Activated CD8-positive, alpha-beta memory T cell treated with anti-CD3 and anti-CD28 coated beads, Interleukin-2, amount 10 ng/mL, durations not matched to agents 7 days and 5 days (primary cell): ENCODE measurements at regions not wholly inside any gene's neighbourhood (a gene's known extent, or its start where the extent isn't known, plus 50 kb on each side); places are given as distances from the start of the nearest gene placed in this dataset.

ENCODE experiments used
- ATAC-seq: fragments of 150-1000 bp; cut with Tn5 transposase; one replicate; pipeline ENCODE4 v1.10.0; 2021; ENCODE audit warnings: moderate library complexity
- CTCF ChIA-PET: fragments of 350-600 bp; sonication (Branson Sonifier 250); formaldehyde crosslinking; loops from one replicate; lab custom pipeline; 2021; ENCODE audit warnings: antibody characterized with exemption; lab: Charles Lee
- DNase-seq: peaks from one replicate; pipeline ENCODE4 v3.0.0-alpha.2; 2020
- H3K27ac Mint-ChIP-seq: one replicate; pipeline ENCODE4 v1.8.0; 2021; ENCODE audit warnings: mild to moderate bottlenecking, mixed read lengths
- H3K27me3 Mint-ChIP-seq: one replicate; pipeline ENCODE4 v1.8.0; 2021; ENCODE audit warnings: mixed read lengths
- H3K36me3 Mint-ChIP-seq: one replicate; pipeline ENCODE4 v1.8.0; 2021; ENCODE audit warnings: mild to moderate bottlenecking, mixed read lengths
- H3K4me1 Mint-ChIP-seq: one replicate; pipeline ENCODE4 v1.8.0; 2021; ENCODE audit warnings: mixed read lengths
- H3K4me3 Mint-ChIP-seq: one replicate; pipeline ENCODE4 v1.8.0; 2021; ENCODE audit warnings: mild to moderate bottlenecking, moderate library complexity, mixed read lengths
- H3K9me3 Mint-ChIP-seq: one replicate; pipeline ENCODE4 v1.8.0; 2022; ENCODE audit warnings: low read depth, mixed read lengths

- no peak for DNase-seq
- no peaks in the 10 kb centered on the region for H3K4me1 Mint-ChIP-seq
- no peak overlapping the region for H3K27ac Mint-ChIP-seq
- no peak overlapping the region for H3K4me3 Mint-ChIP-seq
- H3K27me3 Mint-ChIP-seq = no peaks in the 10 kb centered on the region
- ATAC-seq = no peak
- CTCF ChIA-PET = no interaction called here
- H3K36me3 Mint-ChIP-seq = no peaks in the 10 kb centered on the region
- H3K9me3 Mint-ChIP-seq = no peaks in the 10 kb centered on the region
These were observed 179.9 kb upstream of the SEMA6A start for GRCh38 chr5:116754556-116754955.

DNA sequence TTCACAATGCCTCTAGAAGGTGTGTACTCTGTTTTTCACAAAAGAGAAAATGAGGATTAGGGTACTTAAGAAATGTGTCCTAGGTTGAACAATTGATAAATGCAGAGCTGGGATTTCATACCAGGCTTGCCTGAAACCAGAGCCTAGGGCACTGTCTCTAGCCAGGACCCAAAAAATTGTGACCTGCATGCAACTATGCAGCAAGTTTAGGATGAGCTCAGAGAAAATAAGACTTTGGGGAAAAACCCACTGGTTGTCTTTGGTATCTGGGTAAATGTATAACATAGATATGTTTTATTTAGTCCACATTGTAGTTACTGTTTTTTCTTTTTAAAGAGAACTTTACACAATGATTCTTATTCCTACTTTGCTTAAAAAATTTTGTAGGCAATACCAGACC lies 177.1 kb upstream of the SEMA6A start:
- CTCF ChIA-PET = no interaction called here
- no peaks in the 10 kb centered on the region for H3K9me3 Mint-ChIP-seq
- H3K27me3 Mint-ChIP-seq = no peaks in the 10 kb centered on the region
- H3K27ac Mint-ChIP-seq = no peak overlapping the region
- H3K36me3 Mint-ChIP-seq = no peaks in the 10 kb centered on the region
- no peaks in the 10 kb centered on the region for H3K4me1 Mint-ChIP-seq
- no peak overlapping the region for H3K4me3 Mint-ChIP-seq
- ATAC-seq (no peak), DNase-seq (no peak)

DNA sequence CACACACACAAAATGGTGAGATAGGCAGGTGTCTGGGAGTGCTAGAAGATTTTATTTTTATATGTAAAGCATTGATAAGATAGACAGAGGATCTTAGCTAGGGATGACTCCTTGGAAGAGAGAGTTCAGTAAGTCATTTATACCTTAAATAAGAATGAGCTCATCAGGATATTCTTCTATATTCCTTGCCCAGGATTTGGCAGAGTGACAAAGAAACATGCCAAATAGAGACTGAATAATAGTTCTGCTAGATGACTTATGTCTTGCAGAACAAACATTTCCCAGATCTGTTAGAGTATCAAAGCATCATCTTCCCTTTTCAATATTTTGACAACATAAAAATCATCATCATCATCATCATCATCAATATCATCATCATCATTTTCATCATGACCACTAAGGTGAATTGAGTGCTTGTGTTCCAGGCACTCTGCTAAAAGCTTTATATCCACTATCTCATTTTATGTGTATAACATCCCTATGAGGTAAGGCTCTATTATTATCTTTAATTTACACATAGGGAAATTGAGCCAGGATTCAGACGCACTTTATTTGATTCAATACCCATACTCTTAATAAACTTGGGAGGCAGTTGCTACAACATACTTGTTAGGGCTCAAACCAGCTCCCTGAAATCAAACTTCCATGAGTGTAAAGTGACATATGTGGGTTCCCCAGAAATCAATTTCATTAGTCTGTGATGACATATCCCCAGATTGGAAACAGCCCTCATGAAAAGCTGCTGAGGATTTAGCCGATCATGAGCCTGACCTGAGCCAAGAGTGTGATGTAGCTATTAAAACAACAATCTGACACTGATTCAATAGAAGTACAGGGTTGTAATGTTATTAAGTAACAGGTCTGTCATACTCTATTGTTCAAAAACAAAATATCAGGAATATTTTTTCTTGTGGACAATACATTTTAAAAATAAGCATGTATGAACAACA lies 176.3 kb upstream of the SEMA6A start:
- no peaks in the 10 kb centered on the region for H3K4me1 Mint-ChIP-seq
- ATAC-seq (no peak), DNase-seq (no peak)
- CTCF ChIA-PET = no interaction called here
- H3K9me3 Mint-ChIP-seq = no peaks in the 10 kb centered on the region
- H3K27me3 Mint-ChIP-seq = no peaks in the 10 kb centered on the region
- no peaks in the 10 kb centered on the region for H3K36me3 Mint-ChIP-seq
- H3K27ac Mint-ChIP-seq = no peak overlapping the region
- no peak overlapping the region for H3K4me3 Mint-ChIP-seq

GRCh38 chr5:116747881-116748280 lies 173.3 kb upstream of the SEMA6A start:
- CTCF ChIA-PET = no interaction called here
- H3K4me3 Mint-ChIP-seq = no peak overlapping the region
- peaks cover 8% of the 10 kb centered on the region for H3K9me3 Mint-ChIP-seq
- no peaks in the 10 kb centered on the region for H3K27me3 Mint-ChIP-seq
- DNase-seq (no peak), ATAC-seq (no peak)
- H3K4me1 Mint-ChIP-seq = no peaks in the 10 kb centered on the region
- H3K36me3 Mint-ChIP-seq = no peaks in the 10 kb centered on the region
- H3K27ac Mint-ChIP-seq = no peak overlapping the region

DNA sequence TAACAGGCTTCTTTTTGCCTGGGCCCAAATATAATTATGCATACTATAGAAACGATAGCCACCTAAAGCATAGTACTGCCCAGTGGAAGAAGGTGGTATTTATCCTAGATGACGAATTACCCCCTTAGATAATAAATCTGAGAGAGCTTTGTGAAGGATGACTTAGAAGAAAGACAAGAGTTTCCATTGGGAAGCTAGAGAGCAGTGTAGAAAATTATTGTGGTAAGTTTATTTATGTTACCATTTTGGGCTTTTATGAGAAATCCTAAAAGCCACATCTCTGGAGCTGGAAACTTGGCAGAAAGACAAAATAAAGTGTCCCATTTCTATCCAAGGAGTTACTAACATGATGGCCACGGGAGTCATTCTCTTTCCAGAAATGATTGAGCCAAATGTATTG lies 172.0 kb upstream of the SEMA6A start:
- Mint-ChIP-seq H3K4me1 (no peaks in the 10 kb centered on the region), H3K4me3 (no peak overlapping the region), H3K9me3 (peaks cover 8% of the 10 kb centered on the region), H3K27me3 (no peaks in the 10 kb centered on the region), H3K36me3 (no peaks in the 10 kb centered on the region), H3K27ac (no peak overlapping the region)
- DNase-seq = no peak
- CTCF ChIA-PET = no interaction called here
- ATAC-seq = no peak

DNA sequence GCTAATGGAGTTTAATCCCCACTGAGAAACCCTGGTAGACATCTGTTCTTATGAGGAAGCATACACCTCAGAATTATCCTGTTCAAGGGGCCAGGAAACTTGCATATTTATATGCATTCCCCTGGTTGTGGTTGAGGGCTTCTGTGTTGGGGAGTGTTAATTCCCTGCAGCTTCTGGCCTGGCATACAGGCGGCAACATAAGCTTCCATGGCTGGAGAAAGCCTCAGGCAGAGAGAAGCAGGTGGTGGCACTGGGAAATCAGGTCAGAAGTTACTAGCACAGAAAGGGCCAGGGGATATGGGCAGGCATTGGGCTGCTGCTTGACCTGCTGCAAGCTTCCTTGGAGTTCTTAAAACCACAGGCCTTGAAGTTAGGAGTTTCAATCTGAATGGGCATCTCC lies 166.1 kb upstream of the SEMA6A start:
- H3K27me3 Mint-ChIP-seq = no peaks in the 10 kb centered on the region
- no peaks in the 10 kb centered on the region for H3K4me1 Mint-ChIP-seq
- no peak for DNase-seq
- CTCF ChIA-PET = no interaction called here
- no peak overlapping the region for H3K27ac Mint-ChIP-seq
- no peak overlapping the region for H3K4me3 Mint-ChIP-seq
- peaks cover 8% of the 10 kb centered on the region for H3K9me3 Mint-ChIP-seq
- no peaks in the 10 kb centered on the region for H3K36me3 Mint-ChIP-seq
- no peak for ATAC-seq

GRCh38 chr5:116739571-116739970 lies 164.9 kb upstream of the SEMA6A start:
- Mint-ChIP-seq H3K4me1 (no peaks in the 10 kb centered on the region), H3K27ac (no peak overlapping the region), H3K9me3 (peaks cover 8% of the 10 kb centered on the region), H3K27me3 (no peaks in the 10 kb centered on the region), H3K4me3 (no peak overlapping the region), H3K36me3 (no peaks in the 10 kb centered on the region)
- CTCF ChIA-PET = no interaction called here
- ATAC-seq (no peak), DNase-seq (no peak)

DNA sequence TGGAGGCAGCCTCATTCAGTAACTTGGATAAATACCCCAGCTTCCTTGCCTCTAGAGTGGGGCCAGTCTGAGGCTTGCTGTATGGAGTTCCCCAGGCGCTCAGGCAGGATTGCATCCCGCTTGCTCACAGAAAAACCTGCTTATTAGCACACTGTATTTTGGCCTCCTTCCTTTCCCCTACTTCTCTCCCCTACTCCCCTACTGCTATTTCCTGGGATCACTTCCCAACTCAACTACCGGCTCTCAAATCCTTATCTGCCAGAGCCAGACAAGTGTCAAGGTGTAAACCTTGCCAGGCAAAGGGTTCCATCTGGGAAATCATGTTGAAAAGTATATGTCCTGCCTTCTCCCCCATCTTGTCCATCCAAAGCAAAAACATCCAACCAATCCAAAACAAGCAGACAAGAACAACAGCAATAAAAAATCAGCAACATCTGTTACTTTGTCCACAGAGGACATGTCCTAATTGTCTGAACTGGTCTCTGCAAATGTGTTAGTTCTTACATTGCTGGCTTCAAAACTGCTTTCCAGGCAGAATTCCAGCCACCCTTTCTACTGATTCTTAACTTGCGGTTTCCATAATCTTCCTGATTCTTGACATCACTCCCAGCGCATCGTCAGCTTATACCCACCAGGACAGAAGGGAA lies 164.1 kb upstream of the SEMA6A start:
- no peak for DNase-seq
- H3K4me1 Mint-ChIP-seq = no peaks in the 10 kb centered on the region
- ATAC-seq = no peak
- no peak overlapping the region for H3K27ac Mint-ChIP-seq
- H3K4me3 Mint-ChIP-seq = no peak overlapping the region
- no peaks in the 10 kb centered on the region for H3K27me3 Mint-ChIP-seq
- peaks cover 3% of the 10 kb centered on the region for H3K9me3 Mint-ChIP-seq
- CTCF ChIA-PET = interaction anchor here (1.4 kb wide), 1 partner anchor 16 kb away, joined by 5 read pairs; no protein-coding TSS in a partner anchor
- H3K36me3 Mint-ChIP-seq = no peaks in the 10 kb centered on the region

DNA sequence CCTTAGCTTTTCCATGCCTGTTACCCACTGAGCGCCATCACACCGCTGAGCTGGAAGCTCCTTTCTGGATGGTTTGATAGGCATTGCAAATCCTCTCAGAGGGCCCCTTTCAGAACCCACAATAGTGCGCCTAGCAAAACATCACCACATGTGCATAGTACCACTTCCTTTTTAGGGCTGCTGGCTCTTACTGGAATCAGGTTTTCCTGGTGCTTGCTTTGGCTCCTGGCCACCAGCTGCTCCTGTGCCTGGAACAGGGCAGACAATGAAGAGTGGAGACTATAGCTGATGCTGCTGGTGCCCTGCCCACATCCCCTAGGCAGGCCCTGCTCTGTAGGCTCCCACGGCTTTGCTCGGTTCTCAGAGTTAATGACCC lies 163.6 kb upstream of the SEMA6A start:
- Mint-ChIP-seq H3K4me3 (no peak overlapping the region), H3K4me1 (no peaks in the 10 kb centered on the region)
- ATAC-seq = no peak

GRCh38 chr5:116736671-116737070 lies 162.0 kb upstream of the SEMA6A start:
- DNase-seq (no peak), ATAC-seq (no peak)
- H3K9me3 Mint-ChIP-seq = no peaks in the 10 kb centered on the region
- no peak overlapping the region for H3K27ac Mint-ChIP-seq
- H3K4me3 Mint-ChIP-seq = no peak overlapping the region
- H3K36me3 Mint-ChIP-seq = no peaks in the 10 kb centered on the region
- CTCF ChIA-PET = no interaction called here
- H3K27me3 Mint-ChIP-seq = no peaks in the 10 kb centered on the region
- H3K4me1 Mint-ChIP-seq = no peaks in the 10 kb centered on the region

More for the DNA sequence above, 163.6 kb upstream of the SEMA6A start:
- CTCF ChIA-PET = interaction anchor here (1.4 kb wide), 1 partner anchor 16 kb away, joined by 5 read pairs; no protein-coding TSS in a partner anchor
- Mint-ChIP-seq H3K9me3 (no peaks in the 10 kb centered on the region), H3K36me3 (no peaks in the 10 kb centered on the region), H3K27ac (no peak overlapping the region), H3K27me3 (no peaks in the 10 kb centered on the region)
- no peak for DNase-seq

DNA sequence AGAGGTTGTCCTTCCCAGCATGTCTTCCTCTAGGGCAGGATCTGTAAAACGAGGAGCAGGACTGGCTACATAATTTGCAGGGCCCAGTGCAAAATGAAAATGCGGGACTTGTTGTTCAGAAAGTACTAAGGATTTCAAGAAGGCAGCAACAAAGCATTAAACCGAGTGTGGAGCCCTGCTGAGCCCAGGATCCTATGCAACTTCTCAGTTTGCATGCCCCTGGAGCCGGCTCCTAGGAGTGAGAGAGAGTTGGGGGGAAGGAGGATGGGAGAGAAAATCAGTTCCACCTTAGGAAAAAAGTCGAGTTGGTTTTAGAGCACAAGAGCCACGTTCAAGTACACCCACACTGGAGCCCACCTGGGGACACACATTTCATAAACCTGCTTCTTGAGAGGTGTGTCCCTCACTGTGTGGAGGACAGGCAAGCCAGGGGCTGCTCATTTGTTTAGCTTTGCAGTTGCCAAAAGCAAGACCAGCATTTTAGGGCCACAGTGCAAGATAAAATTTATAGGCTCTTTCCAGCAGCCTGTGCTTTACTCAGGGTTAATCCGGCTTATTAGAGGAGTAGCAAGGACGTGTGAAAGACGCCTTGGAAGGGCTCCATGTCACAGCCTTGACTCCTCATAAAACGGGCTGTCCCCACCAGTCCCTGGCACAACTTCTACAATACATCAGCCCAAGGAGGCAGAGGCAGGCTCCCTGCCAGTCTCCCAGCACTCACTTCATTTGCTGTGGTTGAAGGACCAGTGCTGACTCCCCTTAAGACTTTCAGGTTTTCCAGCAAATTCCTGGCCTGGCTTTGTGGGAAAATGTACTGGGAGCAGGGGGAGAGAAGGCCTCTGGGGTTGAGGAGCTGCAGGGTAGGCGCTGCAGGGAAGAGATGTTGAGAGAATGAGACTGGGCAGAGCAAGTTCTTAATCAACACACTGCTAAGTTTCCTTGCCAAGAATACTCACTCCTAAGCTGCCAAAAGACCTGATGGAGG lies 159.7 kb upstream of the SEMA6A start:
- ATAC-seq (no peak), DNase-seq (no peak)
- no peaks in the 10 kb centered on the region for H3K9me3 Mint-ChIP-seq
- no peaks in the 10 kb centered on the region for H3K36me3 Mint-ChIP-seq
- H3K4me3 Mint-ChIP-seq = no peak overlapping the region
- no peaks in the 10 kb centered on the region for H3K4me1 Mint-ChIP-seq
- H3K27me3 Mint-ChIP-seq = no peaks in the 10 kb centered on the region
- no peak overlapping the region for H3K27ac Mint-ChIP-seq
- CTCF ChIA-PET = no interaction called here

DNA sequence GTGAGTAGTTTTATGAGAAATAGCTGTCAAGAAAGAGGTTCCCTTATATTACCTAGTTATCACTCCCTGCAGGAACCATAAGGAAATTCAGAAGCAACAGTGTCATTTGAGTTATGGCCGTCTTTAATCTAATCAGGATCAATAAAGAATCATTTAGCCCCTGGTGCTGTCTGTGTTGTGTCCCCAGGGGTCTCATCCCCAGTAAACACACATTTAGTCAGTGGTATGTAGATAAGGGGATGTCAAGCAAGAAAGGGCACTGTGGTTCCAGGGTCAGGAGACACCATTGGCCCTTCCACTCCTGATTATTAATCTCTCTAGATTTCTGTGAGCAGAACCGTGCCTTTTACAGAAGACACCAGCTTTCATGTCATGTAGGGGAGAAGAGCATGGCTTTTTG lies 158.0 kb upstream of the SEMA6A start:
- Mint-ChIP-seq H3K9me3 (no peaks in the 10 kb centered on the region), H3K4me1 (no peaks in the 10 kb centered on the region), H3K36me3 (no peaks in the 10 kb centered on the region), H3K4me3 (no peak overlapping the region), H3K27me3 (no peaks in the 10 kb centered on the region), H3K27ac (no peak overlapping the region)
- CTCF ChIA-PET = no interaction called here
- ATAC-seq (no peak), DNase-seq (no peak)

GRCh38 chr5:116731432-116731831 lies 156.8 kb upstream of the SEMA6A start:
- H3K36me3 Mint-ChIP-seq = no peaks in the 10 kb centered on the region
- H3K4me1 Mint-ChIP-seq = no peaks in the 10 kb centered on the region
- H3K9me3 Mint-ChIP-seq = no peaks in the 10 kb centered on the region
- no peak for ATAC-seq
- DNase-seq = no peak
- H3K27ac Mint-ChIP-seq = no peak overlapping the region
- no peak overlapping the region for H3K4me3 Mint-ChIP-seq
- H3K27me3 Mint-ChIP-seq = no peaks in the 10 kb centered on the region
- CTCF ChIA-PET = no interaction called here
